GM19239 (cell line): ENCODE measurements at regions not wholly inside any gene's neighbourhood (a gene's known extent, or its start where the extent isn't known, plus 50 kb on each side); places are given as distances from the start of the nearest gene placed in this dataset.

ENCODE experiments used
- DNase-seq: peaks from one replicate; pipeline ENCODE4 v3.0.0; 2011; ENCODE audit warnings: low spot score; ENCODE audit not compliant: insufficient read length
- FAIRE-seq: peaks from 2 replicates; lab custom pipeline; 2011; peaks lifted over from hg19 to GRCh38; lab: Jason Lieb, UNC

GRCh38 chr6:4399656-4400055 lies 264.3 kb upstream of the ECI2 start:
- no peak for DNase-seq
- FAIRE-seq, result no peak

- no peak for FAIRE-seq
- no peak for DNase-seq
Observed at GRCh38 chr6:4398791-4399190, 263.4 kb upstream of the ECI2 start.

- DNase-seq (no peak), FAIRE-seq (no peak)
Observed at GRCh38 chr6:4397307-4397706, 261.9 kb upstream of the ECI2 start.

GRCh38 chr6:4396044-4396443 lies 260.7 kb upstream of the ECI2 start:
- no peak for FAIRE-seq
- no peak for DNase-seq

GRCh38 chr6:4395386-4395785 lies 260.0 kb upstream of the ECI2 start:
- DNase-seq, result no peak
- no peak for FAIRE-seq

- FAIRE-seq (no peak), DNase-seq (no peak)
Observed at GRCh38 chr6:4394786-4395185, 259.4 kb upstream of the ECI2 start.

- DNase-seq (no peak), FAIRE-seq (no peak)
Observed at GRCh38 chr6:4388675-4389074, 253.3 kb upstream of the ECI2 start.

- no peak for DNase-seq
- FAIRE-seq, result no peak
Observed at GRCh38 chr6:4384656-4385055, 249.3 kb upstream of the ECI2 start.

- DNase-seq (no peak), FAIRE-seq (no peak)
Observed at GRCh38 chr6:4383910-4384638, 248.7 kb upstream of the ECI2 start.

GRCh38 chr6:4382362-4382853 lies 247.0 kb upstream of the ECI2 start:
- no peak for FAIRE-seq
- DNase-seq, result no peak

- no peak for FAIRE-seq
- no peak for DNase-seq
Observed at GRCh38 chr6:4381381-4381780, 246.0 kb upstream of the ECI2 start.

GRCh38 chr6:4380881-4381281 lies 245.5 kb upstream of the ECI2 start:
- DNase-seq (no peak), FAIRE-seq (no peak)

GRCh38 chr6:4379958-4380357 lies 244.6 kb upstream of the ECI2 start:
- FAIRE-seq (no peak), DNase-seq (no peak)

GRCh38 chr6:4378319-4378996 lies 243.1 kb upstream of the ECI2 start:
- no peak for FAIRE-seq

GRCh38 chr6:4377603-4378002 lies 242.2 kb upstream of the ECI2 start:
- FAIRE-seq (no peak), DNase-seq (no peak)

More at GRCh38 chr6:4378319-4378996, 243.1 kb upstream of the ECI2 start:
- no peak for DNase-seq

GRCh38 chr6:4374216-4374615 lies 238.8 kb upstream of the ECI2 start:
- no peak for DNase-seq
- FAIRE-seq, result no peak

- no peak for FAIRE-seq
- no peak for DNase-seq
Observed at GRCh38 chr6:4372866-4373265, 237.5 kb upstream of the ECI2 start.

GRCh38 chr6:4371207-4371921 lies 236.0 kb upstream of the ECI2 start:
- no peak for DNase-seq

GRCh38 chr6:4370066-4370465 lies 234.7 kb upstream of the ECI2 start:
- DNase-seq (no peak), FAIRE-seq (no peak)

More at GRCh38 chr6:4371207-4371921, 236.0 kb upstream of the ECI2 start:
- no peak for FAIRE-seq

- FAIRE-seq (no peak), DNase-seq (no peak)
Observed at GRCh38 chr6:4369616-4370015, 234.2 kb upstream of the ECI2 start.

- FAIRE-seq (no peak), DNase-seq (no peak)
Observed at GRCh38 chr6:4368649-4369048, 233.3 kb upstream of the ECI2 start.
